ENCODE measurements at regions not wholly inside any gene's neighbourhood (a gene's known extent, or its start where the extent isn't known, plus 50 kb on each side); places are given as distances from the start of the nearest gene placed in this dataset.

- DNase-seq, result no peak
Observed at GRCh38 chr6:164130151-164130550, 715.6 kb downstream of the QKI start.

GRCh38 chr6:164129218-164129617 is 714.7 kb downstream of the QKI start:
- no peak for DNase-seq

- no peak for DNase-seq
Observed at GRCh38 chr6:164128101-164128500, 713.6 kb downstream of the QKI start.

- no peak for DNase-seq
Observed at GRCh38 chr6:164124986-164125385, 710.5 kb downstream of the QKI start.

GRCh38 chr6:164124473-164124872 is 710.0 kb downstream of the QKI start:
- no peak for DNase-seq

GRCh38 chr6:164122109-164122508 is 707.6 kb downstream of the QKI start:
- no peak for DNase-seq

- DNase-seq, result no peak
Observed at GRCh38 chr6:164121527-164121926, 707.0 kb downstream of the QKI start.

GRCh38 chr6:164114651-164115050 is 700.1 kb downstream of the QKI start:
- DNase-seq, result no peak

- no peak for DNase-seq
Observed at GRCh38 chr6:164114051-164114450, 699.5 kb downstream of the QKI start.

- no peak for DNase-seq
Observed at GRCh38 chr6:164113637-164114036, 699.1 kb downstream of the QKI start.

GRCh38 chr6:164109770-164110140 is 695.2 kb downstream of the QKI start:
- DNase-seq, result no peak

GRCh38 chr6:164108869-164109769 is 694.6 kb downstream of the QKI start:
- no peak for DNase-seq

GRCh38 chr6:164108092-164108491 is 693.6 kb downstream of the QKI start:
- no peak for DNase-seq

- no peak for DNase-seq
Observed at GRCh38 chr6:164107297-164107995, 692.9 kb downstream of the QKI start.

- DNase-seq, result no peak
Observed at GRCh38 chr6:164106345-164106769, 691.8 kb downstream of the QKI start.

- no peak for DNase-seq
Observed at GRCh38 chr6:164105705-164106104, 691.2 kb downstream of the QKI start.

GRCh38 chr6:164104432-164104831 is 689.9 kb downstream of the QKI start:
- DNase-seq, result no peak

- no peak for DNase-seq
Observed at GRCh38 chr6:164102693-164103092, 688.2 kb downstream of the QKI start.

- DNase-seq, result no peak
Observed at GRCh38 chr6:164101859-164102258, 687.3 kb downstream of the QKI start.

- no peak for DNase-seq
Observed at GRCh38 chr6:164099269-164099865, 684.8 kb downstream of the QKI start.

GRCh38 chr6:164098857-164099267 is 684.3 kb downstream of the QKI start:
- DNase-seq, result no peak

GRCh38 chr6:164097551-164098398 is 683.3 kb downstream of the QKI start:
- DNase-seq, result no peak

- DNase-seq, result no peak
Observed at GRCh38 chr6:164097056-164097455, 682.5 kb downstream of the QKI start.

Measured in DMS 273 treated with DMSO at 0.1 percent for 48 hours (cell line).